C4-2B (cell line): ENCODE measurements at regions not wholly inside any gene's neighbourhood (a gene's known extent, or its start where the extent isn't known, plus 50 kb on each side); places are given as distances from the start of the nearest gene placed in this dataset.
"Not testable (repeated sequence)": the region's sequence is repeated elsewhere in the genome, so short reads cannot be mapped to it uniquely, and the experiment has no call there.

Experiments used
- ZFX ChIP-seq: fragments of 450-650 bp; IDR thresholded peaks from 2 replicates; pipeline ENCODE4 v1.6.1; 2017
- TF ChIP-seq, protein P1 (sequence below): fragments of 450-650 bp; conservative IDR thresholded peaks from 2 replicates; pipeline ENCODE4 v1.5.1; 2017; ENCODE audit warnings: mild to moderate bottlenecking

DNA sequence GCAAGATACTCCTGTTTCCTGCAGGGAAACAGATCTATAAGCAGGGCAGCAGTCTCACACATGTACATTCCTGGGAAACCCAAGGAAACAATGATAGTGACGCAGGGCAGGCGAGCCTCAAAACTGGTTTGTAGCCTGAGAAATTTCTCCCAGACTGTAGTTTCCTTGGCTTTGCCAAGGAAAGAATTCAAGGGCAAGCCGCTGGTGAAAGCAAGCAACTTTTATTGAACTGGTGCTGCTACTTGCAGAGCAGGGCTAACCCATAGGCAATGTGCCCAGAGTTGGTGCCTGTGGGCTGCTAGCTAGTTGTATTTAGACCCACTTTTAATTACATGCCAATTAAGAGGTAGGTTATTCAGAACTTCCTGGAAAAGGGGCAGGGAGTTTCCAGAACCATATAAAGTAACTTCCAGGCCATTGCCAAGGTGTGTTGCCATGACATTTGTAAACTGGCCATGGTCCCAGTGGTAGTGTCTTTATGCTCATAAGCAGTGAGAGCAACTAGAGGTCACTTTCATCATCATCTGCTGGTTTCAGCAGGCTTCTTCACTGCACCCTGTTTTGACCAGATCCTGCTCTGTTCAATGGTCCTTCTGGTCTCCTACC, 92.0 kb downstream of the PPIAL4A start:
- TF ChIP-seq, protein P1, sequence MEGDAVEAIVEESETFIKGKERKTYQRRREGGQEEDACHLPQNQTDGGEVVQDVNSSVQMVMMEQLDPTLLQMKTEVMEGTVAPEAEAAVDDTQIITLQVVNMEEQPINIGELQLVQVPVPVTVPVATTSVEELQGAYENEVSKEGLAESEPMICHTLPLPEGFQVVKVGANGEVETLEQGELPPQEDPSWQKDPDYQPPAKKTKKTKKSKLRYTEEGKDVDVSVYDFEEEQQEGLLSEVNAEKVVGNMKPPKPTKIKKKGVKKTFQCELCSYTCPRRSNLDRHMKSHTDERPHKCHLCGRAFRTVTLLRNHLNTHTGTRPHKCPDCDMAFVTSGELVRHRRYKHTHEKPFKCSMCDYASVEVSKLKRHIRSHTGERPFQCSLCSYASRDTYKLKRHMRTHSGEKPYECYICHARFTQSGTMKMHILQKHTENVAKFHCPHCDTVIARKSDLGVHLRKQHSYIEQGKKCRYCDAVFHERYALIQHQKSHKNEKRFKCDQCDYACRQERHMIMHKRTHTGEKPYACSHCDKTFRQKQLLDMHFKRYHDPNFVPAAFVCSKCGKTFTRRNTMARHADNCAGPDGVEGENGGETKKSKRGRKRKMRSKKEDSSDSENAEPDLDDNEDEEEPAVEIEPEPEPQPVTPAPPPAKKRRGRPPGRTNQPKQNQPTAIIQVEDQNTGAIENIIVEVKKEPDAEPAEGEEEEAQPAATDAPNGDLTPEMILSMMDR = not testable (repeated sequence)
- TF ChIP-seq ZFX = not testable (repeated sequence)
